ENCODE measurements at regions not wholly inside any gene's neighbourhood (a gene's known extent, or its start where the extent isn't known, plus 50 kb on each side); places are given as distances from the start of the nearest gene placed in this dataset.
"Not testable (repeated sequence)": the region's sequence is repeated elsewhere in the genome, so short reads cannot be mapped to it uniquely, and the experiment has no call there.

DNA sequence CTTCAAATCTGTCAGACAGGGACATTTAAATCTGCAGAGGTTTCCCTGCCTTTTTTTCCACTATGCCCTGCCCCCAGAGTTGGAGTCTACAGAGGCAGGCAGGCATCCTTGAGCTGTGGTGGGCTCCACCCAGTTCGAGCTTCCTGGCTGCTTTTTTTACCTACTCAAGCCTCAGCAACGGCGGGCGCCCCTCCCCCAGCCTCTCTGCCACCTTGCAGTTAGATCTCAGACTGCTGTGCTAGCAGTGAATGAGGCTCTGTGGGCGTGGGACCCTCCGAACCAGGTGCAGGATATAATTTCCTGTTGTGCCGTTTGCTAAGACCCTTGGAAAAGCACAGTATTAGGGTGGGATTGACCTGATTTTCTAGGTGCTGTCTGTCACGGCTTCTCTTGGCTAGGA is 765.2 kb upstream of the NOVA1 start:
- WGBS, 2 donors (ENCODE audit: extremely low coverage in 2 of 2, insufficient read length in 2 of 2, insufficient replicate concordance in 1 of 2), result no CpG with 5 or more reads among the region's 8 CpGs
- DNase-seq (ENCODE audit: low spot score); H3K4me2 ChIP-seq (ENCODE audit: insufficient read depth, low read length, poor library complexity, severe bottlenecking): not testable (repeated sequence)

DNA sequence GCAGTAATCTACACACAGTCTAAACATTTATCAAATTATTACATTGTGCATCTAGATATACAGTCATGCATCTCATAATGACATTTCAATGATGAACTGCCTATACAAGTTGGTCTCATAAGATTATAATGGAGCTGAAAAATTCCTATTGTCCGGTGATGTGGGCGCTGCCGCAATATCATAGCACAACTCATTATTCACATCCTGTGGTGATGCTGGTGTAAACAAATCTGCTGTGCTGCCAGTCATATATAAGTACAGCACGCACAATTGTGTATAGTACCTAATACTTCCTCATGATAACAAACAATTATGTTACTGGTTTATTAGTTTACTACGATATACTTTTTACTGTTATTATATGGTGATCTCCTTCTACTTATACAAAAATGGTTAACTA is 768.8 kb upstream of the NOVA1 start:
- H3K4me3 ChIP-seq (ENCODE audit: low read length in 2 of 2), result no peak overlapping the region
- H3K4ac ChIP-seq (ENCODE audit: low read length), result no peak overlapping the region
- H3K4me2 ChIP-seq (ENCODE audit: insufficient read depth, low read length, poor library complexity, severe bottlenecking), result no peak overlapping the region
- H4K91ac ChIP-seq (ENCODE audit: low read depth, low read length, poor library complexity), result no peak overlapping the region
- no peak overlapping the region for H2BK120ac ChIP-seq (ENCODE audit: low read depth, low read length)
- H3K79me1 ChIP-seq (ENCODE audit: low read depth, low read length), result no peaks in the 10 kb centered on the region
- no peak overlapping the region for H2BK5ac ChIP-seq (ENCODE audit: low read length)
- WGBS, 2 donors (ENCODE audit: extremely low coverage in 2 of 2, insufficient read length in 2 of 2, insufficient replicate concordance in 1 of 2), result no CpG with 5 or more reads among the region's 5 CpGs
- no peak for DNase-seq (ENCODE audit: low spot score)
- no peak overlapping the region for H2BK12ac ChIP-seq (ENCODE audit: low read length)
- H3K23ac ChIP-seq (ENCODE audit: low read depth, low read length, poor library complexity), result no peak overlapping the region
- no peak overlapping the region for H2AFZ ChIP-seq (ENCODE audit: low read length)
- no peaks in the 10 kb centered on the region for H3K9me3 ChIP-seq (replicated peaks in 1 of 2; ENCODE audit: control insufficient read depth in 2 of 2, insufficient read depth in 1 of 2, low read depth in 1 of 2, low read length in 2 of 2)
- no peaks in the 10 kb centered on the region for H3K36me3 ChIP-seq (replicated peaks in 1 of 2; ENCODE audit: control insufficient read depth in 2 of 2, insufficient read depth in 2 of 2, low read length in 2 of 2)
- no peak overlapping the region for H3K27ac ChIP-seq (replicated peaks; ENCODE audit: low read length)
- no peak overlapping the region for H4K8ac ChIP-seq (ENCODE audit: low read depth, low read length)
- no peak overlapping the region for H2BK15ac ChIP-seq (ENCODE audit: low read length)
- no peak overlapping the region for H3K18ac ChIP-seq (ENCODE audit: low read length)
- H2AK5ac ChIP-seq (ENCODE audit: low read depth, low read length), result no peak overlapping the region
- H3K14ac ChIP-seq (ENCODE audit: low read length), result no peak overlapping the region
- H3K4me1 ChIP-seq (ENCODE audit: control insufficient read depth in 2 of 2, insufficient read depth in 1 of 2, low read depth in 1 of 2, low read length in 2 of 2), result no peaks in the 10 kb centered on the region
- no peaks in the 10 kb centered on the region for H3K27me3 ChIP-seq (ENCODE audit: control insufficient read depth in 3 of 3, insufficient read depth in 3 of 3, low read depth in 1 of 3, low read length in 3 of 3)
- no peak overlapping the region for H3K9ac ChIP-seq (ENCODE audit: low read depth, low read length, poor library complexity)

More for the DNA sequence above, 765.2 kb upstream of the NOVA1 start:
- H4K91ac ChIP-seq (ENCODE audit: low read depth, low read length, poor library complexity); H3K18ac ChIP-seq (ENCODE audit: low read length); H3K27ac ChIP-seq (replicated peaks; ENCODE audit: low read length); H3K4ac ChIP-seq (ENCODE audit: low read length); H2BK15ac ChIP-seq (ENCODE audit: low read length); H4K8ac ChIP-seq (ENCODE audit: low read depth, low read length); H2BK12ac ChIP-seq (ENCODE audit: low read length); H3K27me3 ChIP-seq (ENCODE audit: control insufficient read depth in 3 of 3, insufficient read depth in 3 of 3, low read depth in 1 of 3, low read length in 3 of 3); H2AFZ ChIP-seq (ENCODE audit: low read length); H2BK5ac ChIP-seq (ENCODE audit: low read length); H3K79me1 ChIP-seq (ENCODE audit: low read depth, low read length); H3K36me3 ChIP-seq (replicated peaks in 1 of 2; ENCODE audit: control insufficient read depth in 2 of 2, insufficient read depth in 2 of 2, low read length in 2 of 2); H3K14ac ChIP-seq (ENCODE audit: low read length); H3K4me1 ChIP-seq (ENCODE audit: control insufficient read depth in 2 of 2, insufficient read depth in 1 of 2, low read depth in 1 of 2, low read length in 2 of 2); H2BK120ac ChIP-seq (ENCODE audit: low read depth, low read length); H3K9me3 ChIP-seq (replicated peaks in 1 of 2; ENCODE audit: control insufficient read depth in 2 of 2, insufficient read depth in 1 of 2, low read depth in 1 of 2, low read length in 2 of 2); H2AK5ac ChIP-seq (ENCODE audit: low read depth, low read length); H3K23ac ChIP-seq (ENCODE audit: low read depth, low read length, poor library complexity); H3K9ac ChIP-seq (ENCODE audit: low read depth, low read length, poor library complexity); H3K4me3 ChIP-seq (ENCODE audit: low read length in 2 of 2): not testable (repeated sequence)

DNA sequence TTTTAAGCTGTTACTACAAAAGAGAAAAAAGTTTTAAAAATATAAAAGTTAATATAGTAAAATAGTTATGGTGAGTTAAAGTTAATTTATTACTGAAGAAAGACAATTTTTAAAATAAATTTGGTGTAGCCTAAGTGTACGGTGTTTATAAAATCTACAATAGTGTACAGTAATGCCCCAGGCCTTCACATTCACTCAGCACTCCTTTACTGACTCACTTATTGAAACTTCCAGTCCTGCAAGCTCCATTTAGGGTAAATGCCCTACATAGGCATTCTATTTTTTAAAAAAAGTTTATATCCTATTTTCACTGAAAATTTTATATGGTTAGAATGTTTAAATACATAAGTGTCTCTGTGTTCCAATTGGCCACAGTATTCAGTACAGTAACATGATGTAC is 769.5 kb upstream of the NOVA1 start:
- H3K9ac ChIP-seq (ENCODE audit: low read depth, low read length, poor library complexity), result no peak overlapping the region
- no peak overlapping the region for H2AFZ ChIP-seq (ENCODE audit: low read length)

DNA sequence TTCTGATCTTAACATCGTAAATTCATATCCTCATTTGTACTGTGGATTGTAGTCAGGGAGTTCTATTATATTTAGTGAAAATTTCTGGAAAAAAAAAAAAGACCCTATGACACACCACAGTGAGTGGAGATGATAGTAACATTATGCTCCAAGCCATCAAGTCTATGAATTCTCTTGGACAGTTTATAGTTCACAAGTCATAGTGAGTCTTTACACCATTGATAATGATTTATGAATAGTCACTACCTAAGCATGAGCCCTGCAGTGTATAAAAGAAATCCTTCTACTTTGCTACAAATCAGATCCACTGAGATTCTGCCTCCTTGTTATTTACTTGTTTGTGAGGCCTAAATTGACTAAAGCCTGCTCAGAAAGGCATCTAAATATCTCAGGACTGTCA is 772.2 kb upstream of the NOVA1 start:
- Histone ChIP-seq H4K91ac (ENCODE audit: low read depth, low read length, poor library complexity) (no peak overlapping the region), H3K36me3 (replicated peaks in 1 of 2; ENCODE audit: control insufficient read depth in 2 of 2, insufficient read depth in 2 of 2, low read length in 2 of 2) (no peaks in the 10 kb centered on the region), H3K23ac (ENCODE audit: low read depth, low read length, poor library complexity) (no peak overlapping the region), H3K9me3 (replicated peaks in 1 of 2; ENCODE audit: control insufficient read depth in 2 of 2, insufficient read depth in 1 of 2, low read depth in 1 of 2, low read length in 2 of 2) (no peaks in the 10 kb centered on the region), H3K14ac (ENCODE audit: low read length) (no peak overlapping the region), H3K4me3 (ENCODE audit: low read length in 2 of 2) (no peak overlapping the region), H3K27ac (replicated peaks; ENCODE audit: low read length) (no peak overlapping the region), H3K4me1 (ENCODE audit: control insufficient read depth in 2 of 2, insufficient read depth in 1 of 2, low read depth in 1 of 2, low read length in 2 of 2) (no peaks in the 10 kb centered on the region), H3K18ac (ENCODE audit: low read length) (no peak overlapping the region), H3K27me3 (ENCODE audit: control insufficient read depth in 3 of 3, insufficient read depth in 3 of 3, low read depth in 1 of 3, low read length in 3 of 3) (no peaks in the 10 kb centered on the region), H2BK15ac (ENCODE audit: low read length) (no peak overlapping the region), H2AK5ac (ENCODE audit: low read depth, low read length) (no peak overlapping the region), H2AFZ (ENCODE audit: low read length) (no peak overlapping the region), H4K8ac (ENCODE audit: low read depth, low read length) (no peak overlapping the region), H2BK120ac (ENCODE audit: low read depth, low read length) (no peak overlapping the region), H3K4ac (ENCODE audit: low read length) (no peak overlapping the region), H3K9ac (ENCODE audit: low read depth, low read length, poor library complexity) (no peak overlapping the region), H2BK12ac (ENCODE audit: low read length) (no peak overlapping the region), H3K79me1 (ENCODE audit: low read depth, low read length) (no peaks in the 10 kb centered on the region), H3K4me2 (ENCODE audit: insufficient read depth, low read length, poor library complexity, severe bottlenecking) (no peak overlapping the region), H2BK5ac (ENCODE audit: low read length) (no peak overlapping the region)
- DNase-seq (ENCODE audit: low spot score), result no peak
- no CpG with 5 or more reads among the region's 1 CpG for WGBS, 2 donors (ENCODE audit: extremely low coverage in 2 of 2, insufficient read length in 2 of 2, insufficient replicate concordance in 1 of 2)

More for the DNA sequence above, 769.5 kb upstream of the NOVA1 start:
- Histone ChIP-seq H2BK120ac (ENCODE audit: low read depth, low read length) (no peak overlapping the region), H3K79me1 (ENCODE audit: low read depth, low read length) (no peaks in the 10 kb centered on the region), H2BK5ac (ENCODE audit: low read length) (no peak overlapping the region), H3K36me3 (replicated peaks in 1 of 2; ENCODE audit: control insufficient read depth in 2 of 2, insufficient read depth in 2 of 2, low read length in 2 of 2) (no peaks in the 10 kb centered on the region), H3K18ac (ENCODE audit: low read length) (no peak overlapping the region), H4K8ac (ENCODE audit: low read depth, low read length) (no peak overlapping the region), H3K27me3 (ENCODE audit: control insufficient read depth in 3 of 3, insufficient read depth in 3 of 3, low read depth in 1 of 3, low read length in 3 of 3) (no peaks in the 10 kb centered on the region), H3K23ac (ENCODE audit: low read depth, low read length, poor library complexity) (no peak overlapping the region), H3K14ac (ENCODE audit: low read length) (no peak overlapping the region), H3K4ac (ENCODE audit: low read length) (no peak overlapping the region), H2BK15ac (ENCODE audit: low read length) (no peak overlapping the region), H2AK5ac (ENCODE audit: low read depth, low read length) (no peak overlapping the region), H3K9me3 (replicated peaks in 1 of 2; ENCODE audit: control insufficient read depth in 2 of 2, insufficient read depth in 1 of 2, low read depth in 1 of 2, low read length in 2 of 2) (no peaks in the 10 kb centered on the region), H2BK12ac (ENCODE audit: low read length) (no peak overlapping the region), H4K91ac (ENCODE audit: low read depth, low read length, poor library complexity) (no peak overlapping the region), H3K4me2 (ENCODE audit: insufficient read depth, low read length, poor library complexity, severe bottlenecking) (no peak overlapping the region), H3K4me1 (ENCODE audit: control insufficient read depth in 2 of 2, insufficient read depth in 1 of 2, low read depth in 1 of 2, low read length in 2 of 2) (no peaks in the 10 kb centered on the region), H3K27ac (replicated peaks; ENCODE audit: low read length) (no peak overlapping the region), H3K4me3 (ENCODE audit: low read length in 2 of 2) (no peak overlapping the region)
- no CpG with 5 or more reads among the region's 1 CpG for WGBS, 2 donors (ENCODE audit: extremely low coverage in 2 of 2, insufficient read length in 2 of 2, insufficient replicate concordance in 1 of 2)
- no peak for DNase-seq (ENCODE audit: low spot score)

Data from neuronal stem cell (in vitro differentiated cells).